ENCODE measurements at regions not wholly inside any gene's neighbourhood (a gene's known extent, or its start where the extent isn't known, plus 50 kb on each side); places are given as distances from the start of the nearest gene placed in this dataset.

DNA sequence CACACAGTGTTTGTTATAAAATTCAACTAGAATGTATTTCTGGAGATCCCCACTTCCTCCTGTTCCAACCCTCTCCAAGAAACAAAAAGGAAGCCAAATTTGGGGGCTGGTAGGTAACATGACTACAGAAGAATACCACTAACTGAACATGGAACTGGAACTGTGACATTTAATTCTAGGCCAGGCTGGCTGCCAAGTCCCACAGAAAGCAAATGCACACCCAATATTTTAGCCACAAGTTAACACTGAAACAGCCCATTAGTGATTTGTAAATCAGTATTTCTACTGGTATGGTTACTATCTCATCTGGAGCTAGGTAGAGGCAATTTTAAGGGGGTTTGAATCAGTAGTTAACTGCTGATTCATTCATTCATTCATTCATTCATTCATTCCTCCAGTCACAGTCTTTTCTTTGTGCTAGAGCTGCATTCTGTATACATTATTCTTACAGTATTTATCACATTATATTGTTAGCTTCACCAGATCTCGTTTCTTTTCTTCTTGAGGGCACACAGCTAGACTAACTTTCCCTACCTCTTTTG lies 131.7 kb upstream of the GDNF start:
- in situ Hi-C loops (cut with HindIII; ENCODE audit: low pct_unique_long_range_greater_than_20kb, low sequenced_read_pairs): no loop called here
- CTCF ChIA-PET: no interaction called here
- intact Hi-C loops (cut with micrococcal nuclease; ENCODE audit: unreplicated experiment): no loop called here
- no peak overlapping the region for H3K4me3 ChIP-seq (ENCODE audit: low read depth in 2 of 2, low read length in 2 of 2)
- H3K36me3 ChIP-seq (ENCODE audit: control insufficient read depth, insufficient read depth, low read length): no peaks in the 10 kb centered on the region
- ATAC-seq (no peak), DNase-seq (ENCODE audit: low read depth, low spot score) (no peak)
- no peaks in the 10 kb centered on the region for H3K4me1 ChIP-seq (ENCODE audit: control insufficient read depth, insufficient read depth, low read length)
- H3K27me3 ChIP-seq (ENCODE audit: control insufficient read depth, insufficient read depth, low read length): peaks cover 2% of the 10 kb centered on the region; the same call in 1 of the 2 replicates
- POLR2A ChIA-PET: no interaction called here
- no peak for TF ChIP-seq POLR2AphosphoS5 (IDR thresholded peaks at IDR 0.05; ENCODE audit: low read depth, low read length)
- TF ChIP-seq TCF7L2 (IDR thresholded peaks at IDR 0.05; ENCODE audit: low read depth, low read length): no peak
- TF ChIP-seq, protein P1, sequence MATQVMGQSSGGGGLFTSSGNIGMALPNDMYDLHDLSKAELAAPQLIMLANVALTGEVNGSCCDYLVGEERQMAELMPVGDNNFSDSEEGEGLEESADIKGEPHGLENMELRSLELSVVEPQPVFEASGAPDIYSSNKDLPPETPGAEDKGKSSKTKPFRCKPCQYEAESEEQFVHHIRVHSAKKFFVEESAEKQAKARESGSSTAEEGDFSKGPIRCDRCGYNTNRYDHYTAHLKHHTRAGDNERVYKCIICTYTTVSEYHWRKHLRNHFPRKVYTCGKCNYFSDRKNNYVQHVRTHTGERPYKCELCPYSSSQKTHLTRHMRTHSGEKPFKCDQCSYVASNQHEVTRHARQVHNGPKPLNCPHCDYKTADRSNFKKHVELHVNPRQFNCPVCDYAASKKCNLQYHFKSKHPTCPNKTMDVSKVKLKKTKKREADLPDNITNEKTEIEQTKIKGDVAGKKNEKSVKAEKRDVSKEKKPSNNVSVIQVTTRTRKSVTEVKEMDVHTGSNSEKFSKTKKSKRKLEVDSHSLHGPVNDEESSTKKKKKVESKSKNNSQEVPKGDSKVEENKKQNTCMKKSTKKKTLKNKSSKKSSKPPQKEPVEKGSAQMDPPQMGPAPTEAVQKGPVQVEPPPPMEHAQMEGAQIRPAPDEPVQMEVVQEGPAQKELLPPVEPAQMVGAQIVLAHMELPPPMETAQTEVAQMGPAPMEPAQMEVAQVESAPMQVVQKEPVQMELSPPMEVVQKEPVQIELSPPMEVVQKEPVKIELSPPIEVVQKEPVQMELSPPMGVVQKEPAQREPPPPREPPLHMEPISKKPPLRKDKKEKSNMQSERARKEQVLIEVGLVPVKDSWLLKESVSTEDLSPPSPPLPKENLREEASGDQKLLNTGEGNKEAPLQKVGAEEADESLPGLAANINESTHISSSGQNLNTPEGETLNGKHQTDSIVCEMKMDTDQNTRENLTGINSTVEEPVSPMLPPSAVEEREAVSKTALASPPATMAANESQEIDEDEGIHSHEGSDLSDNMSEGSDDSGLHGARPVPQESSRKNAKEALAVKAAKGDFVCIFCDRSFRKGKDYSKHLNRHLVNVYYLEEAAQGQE (IDR thresholded peaks at IDR 0.05; ENCODE audit: insufficient read depth in 1 of 2, low read depth in 2 of 2, low read length in 1 of 2): no peak
- no peak for TF ChIP-seq SIN3A (IDR thresholded peaks at IDR 0.05; ENCODE audit: borderline replicate concordance, insufficient read depth, low read depth, low read length)
- TF ChIP-seq, protein P2, sequence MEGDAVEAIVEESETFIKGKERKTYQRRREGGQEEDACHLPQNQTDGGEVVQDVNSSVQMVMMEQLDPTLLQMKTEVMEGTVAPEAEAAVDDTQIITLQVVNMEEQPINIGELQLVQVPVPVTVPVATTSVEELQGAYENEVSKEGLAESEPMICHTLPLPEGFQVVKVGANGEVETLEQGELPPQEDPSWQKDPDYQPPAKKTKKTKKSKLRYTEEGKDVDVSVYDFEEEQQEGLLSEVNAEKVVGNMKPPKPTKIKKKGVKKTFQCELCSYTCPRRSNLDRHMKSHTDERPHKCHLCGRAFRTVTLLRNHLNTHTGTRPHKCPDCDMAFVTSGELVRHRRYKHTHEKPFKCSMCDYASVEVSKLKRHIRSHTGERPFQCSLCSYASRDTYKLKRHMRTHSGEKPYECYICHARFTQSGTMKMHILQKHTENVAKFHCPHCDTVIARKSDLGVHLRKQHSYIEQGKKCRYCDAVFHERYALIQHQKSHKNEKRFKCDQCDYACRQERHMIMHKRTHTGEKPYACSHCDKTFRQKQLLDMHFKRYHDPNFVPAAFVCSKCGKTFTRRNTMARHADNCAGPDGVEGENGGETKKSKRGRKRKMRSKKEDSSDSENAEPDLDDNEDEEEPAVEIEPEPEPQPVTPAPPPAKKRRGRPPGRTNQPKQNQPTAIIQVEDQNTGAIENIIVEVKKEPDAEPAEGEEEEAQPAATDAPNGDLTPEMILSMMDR (IDR thresholded peaks at IDR 0.05): no peak
- no peaks in the 10 kb centered on the region for H3K9me3 ChIP-seq (ENCODE audit: control insufficient read depth, insufficient read depth, low read depth, low read length)
- no TSS peak for BruUV-seq (replicated peaks)
- H3K27ac ChIP-seq (ENCODE audit: low read length): no peak overlapping the region

DNA sequence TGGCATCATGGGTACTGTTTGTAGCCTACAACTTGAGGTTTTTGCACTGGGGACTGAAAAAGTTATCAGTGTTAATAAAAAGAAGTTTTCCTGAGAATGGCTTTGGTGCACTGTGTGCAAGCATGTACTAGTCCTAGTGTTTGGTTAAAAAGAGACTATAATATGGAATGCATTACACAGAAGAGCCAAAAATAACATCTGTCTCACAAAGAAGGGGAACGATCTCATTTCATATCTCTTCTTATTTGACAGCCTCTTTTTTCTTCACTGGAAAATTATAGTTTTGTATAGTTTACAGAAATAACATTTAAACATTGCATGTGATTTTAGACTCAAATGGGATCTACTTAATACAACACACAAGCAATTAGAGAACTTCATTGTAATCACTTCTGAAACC lies 127.0 kb upstream of the GDNF start:
- in situ Hi-C loops (cut with HindIII; ENCODE audit: low pct_unique_long_range_greater_than_20kb, low sequenced_read_pairs): no loop called here
- H3K27me3 ChIP-seq (ENCODE audit: control insufficient read depth, insufficient read depth, low read length): no peaks in the 10 kb centered on the region
- H3K27ac ChIP-seq (ENCODE audit: low read length): no peak overlapping the region
- no peak for DNase-seq (ENCODE audit: low read depth, low spot score)
- ATAC-seq: no peak
- no peaks in the 10 kb centered on the region for H3K4me1 ChIP-seq (ENCODE audit: control insufficient read depth, insufficient read depth, low read length)
- ChIA-PET CTCF (no interaction called here), POLR2A (no interaction called here)
- H3K9me3 ChIP-seq (ENCODE audit: control insufficient read depth, insufficient read depth, low read depth, low read length): no peaks in the 10 kb centered on the region
- no peak overlapping the region for H3K4me3 ChIP-seq (ENCODE audit: low read depth in 2 of 2, low read length in 2 of 2)
- BruUV-seq (replicated peaks): no TSS peak
- TF ChIP-seq TCF7L2 (IDR thresholded peaks at IDR 0.05; ENCODE audit: low read depth, low read length) (no peak), SIN3A (IDR thresholded peaks at IDR 0.05; ENCODE audit: borderline replicate concordance, insufficient read depth, low read depth, low read length) (no peak), POLR2AphosphoS5 (IDR thresholded peaks at IDR 0.05; ENCODE audit: low read depth, low read length) (no peak)
- TF ChIP-seq, protein P2 (IDR thresholded peaks at IDR 0.05): no peak
- TF ChIP-seq, protein P1 (IDR thresholded peaks at IDR 0.05; ENCODE audit: insufficient read depth in 1 of 2, low read depth in 2 of 2, low read length in 1 of 2): no peak
- no peaks in the 10 kb centered on the region for H3K36me3 ChIP-seq (ENCODE audit: control insufficient read depth, insufficient read depth, low read length)
- intact Hi-C loops (cut with micrococcal nuclease; ENCODE audit: unreplicated experiment): no loop called here
